CMK (cell line): ENCODE measurements at regions not wholly inside any gene's neighbourhood (a gene's known extent, or its start where the extent isn't known, plus 50 kb on each side); places are given as distances from the start of the nearest gene placed in this dataset.
A peak's percentile ranks its signal among the peaks of the same experiment; 100 is the strongest.
"Not testable (repeated sequence)": the region's sequence is repeated elsewhere in the genome, so short reads cannot be mapped to it uniquely, and the experiment has no call there.

Experiments used
- DNase-seq: peaks from one replicate; pipeline ENCODE4 v3.0.0-alpha.2; 2010; ENCODE audit warnings: low read depth

DNA sequence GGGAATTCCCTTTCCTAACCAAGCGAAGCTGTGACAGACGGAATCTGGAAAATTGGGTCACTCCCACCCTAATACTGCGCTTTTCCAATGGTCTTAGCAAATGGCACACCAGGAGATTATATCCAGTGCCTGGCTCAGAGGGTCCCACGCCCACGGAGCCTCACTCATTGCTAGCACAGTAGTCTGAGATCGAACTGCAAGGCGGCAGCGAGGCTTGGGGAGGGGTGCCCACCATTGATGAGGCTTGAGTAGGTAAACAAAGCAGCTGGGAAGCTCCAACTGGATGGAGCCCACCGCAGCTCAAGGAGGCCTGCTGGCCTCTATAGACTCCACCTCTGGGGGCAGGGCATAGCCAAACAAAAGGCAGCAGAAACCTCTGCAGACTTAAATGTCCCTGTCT is 523.9 kb downstream of the KCNH5 start:
- DNase-seq: not testable (repeated sequence)

DNA sequence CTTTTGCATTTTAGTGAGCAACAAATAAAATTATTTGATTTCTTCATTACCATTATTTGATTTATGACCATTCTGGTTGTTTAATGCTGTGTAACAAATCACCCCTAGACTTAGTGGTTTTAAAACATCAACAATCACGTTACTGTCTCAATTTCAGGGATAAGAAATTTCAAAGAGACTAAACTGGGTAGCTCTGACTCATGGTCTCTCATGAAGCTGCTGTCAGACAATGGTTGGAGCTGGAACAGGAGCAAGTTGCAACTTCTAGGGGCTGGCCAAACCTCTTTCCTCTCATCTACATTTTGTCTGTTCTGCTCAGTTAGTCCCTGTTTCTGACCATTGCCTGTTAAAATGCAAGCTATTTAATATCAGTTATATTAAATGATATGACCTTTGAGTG is 517.0 kb downstream of the KCNH5 start:
- no peak for DNase-seq

DNA sequence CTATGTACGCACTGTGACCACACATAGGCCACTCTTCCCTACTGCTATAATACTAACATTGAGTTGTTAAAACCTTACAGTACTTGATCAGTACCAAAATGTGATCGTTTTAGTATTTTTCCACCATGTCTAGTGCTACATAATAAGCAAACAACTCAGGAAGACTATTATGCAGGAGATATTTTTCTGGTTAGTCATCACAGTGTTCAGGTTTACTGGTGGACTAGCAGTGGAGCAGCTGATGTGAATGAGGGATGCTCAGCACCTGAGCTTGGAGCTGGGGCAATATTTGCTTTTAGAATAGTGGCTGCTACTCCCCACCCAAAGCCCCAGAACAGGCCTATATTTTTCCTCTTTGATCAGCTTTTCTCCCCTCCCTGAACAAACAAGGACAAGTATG is 513.1 kb downstream of the KCNH5 start:
- no peak for DNase-seq

DNA sequence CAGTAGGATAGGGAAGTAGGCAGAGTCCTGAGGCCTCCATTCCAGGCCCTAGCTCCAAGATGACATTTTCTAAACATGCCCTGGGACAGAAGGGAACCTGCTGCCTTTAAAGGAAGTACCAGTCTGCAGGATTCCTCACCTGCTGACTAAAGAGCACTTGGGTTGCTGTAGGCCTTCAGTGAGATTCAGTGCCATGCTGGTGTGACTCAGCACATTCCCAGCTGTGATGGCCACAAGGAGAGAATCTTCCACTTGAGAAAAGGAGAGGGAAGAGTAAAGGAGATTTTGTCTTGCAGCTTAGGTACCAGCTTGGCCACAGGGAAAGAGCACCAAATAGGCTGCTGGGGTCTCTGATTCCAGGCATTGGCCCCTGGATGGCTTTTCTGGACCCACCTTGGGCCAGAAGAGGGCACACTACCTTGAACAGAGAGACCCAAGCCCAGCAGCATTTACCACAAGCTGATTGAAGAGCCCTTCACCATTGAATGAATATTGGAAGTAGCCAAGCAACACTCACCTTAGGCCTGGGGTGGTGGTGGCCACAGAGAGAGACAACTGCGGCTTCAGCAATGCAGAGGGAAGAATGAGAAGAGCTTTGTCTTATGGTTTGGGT is 498.3 kb downstream of the KCNH5 start:
- DNase-seq: no peak

DNA sequence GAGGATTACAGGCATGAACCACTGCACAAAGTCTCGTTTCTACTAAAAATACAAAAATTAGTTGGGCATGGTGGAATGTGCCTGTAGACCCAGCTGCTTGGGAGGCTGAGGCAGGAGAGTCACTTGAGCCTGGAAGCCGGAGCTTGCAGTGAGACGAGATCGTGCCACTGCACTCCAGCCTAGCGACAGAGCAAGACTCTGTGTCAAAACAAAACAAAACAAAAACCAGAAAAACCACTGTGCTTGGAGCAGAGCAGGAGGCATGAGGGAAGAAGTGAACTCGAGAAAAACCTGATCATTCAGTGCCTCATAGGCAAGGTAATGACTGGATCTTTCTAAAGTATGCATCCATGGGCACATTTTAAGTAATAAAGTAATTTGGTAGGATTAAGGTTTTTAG is 487.8 kb downstream of the KCNH5 start:
- no peak for DNase-seq

DNA sequence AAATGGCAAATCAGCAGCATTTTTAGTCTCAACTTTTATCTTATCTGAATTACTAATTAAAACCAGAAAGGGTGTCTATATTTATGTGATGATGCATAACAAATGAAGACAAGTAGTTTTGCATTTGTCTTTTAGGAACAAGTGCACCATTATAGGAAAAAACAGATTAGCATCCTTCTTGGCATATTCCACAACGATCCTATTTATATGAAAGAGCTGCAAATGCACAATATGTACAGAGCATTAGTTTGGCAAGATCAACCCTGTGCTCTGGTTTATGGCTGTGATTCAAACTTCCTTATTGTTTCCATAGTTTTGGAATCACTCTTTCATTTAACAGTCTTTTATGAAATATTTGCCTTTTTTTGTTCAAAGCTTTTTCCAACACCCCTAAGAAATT is 486.8 kb downstream of the KCNH5 start:
- DNase-seq: no peak

DNA sequence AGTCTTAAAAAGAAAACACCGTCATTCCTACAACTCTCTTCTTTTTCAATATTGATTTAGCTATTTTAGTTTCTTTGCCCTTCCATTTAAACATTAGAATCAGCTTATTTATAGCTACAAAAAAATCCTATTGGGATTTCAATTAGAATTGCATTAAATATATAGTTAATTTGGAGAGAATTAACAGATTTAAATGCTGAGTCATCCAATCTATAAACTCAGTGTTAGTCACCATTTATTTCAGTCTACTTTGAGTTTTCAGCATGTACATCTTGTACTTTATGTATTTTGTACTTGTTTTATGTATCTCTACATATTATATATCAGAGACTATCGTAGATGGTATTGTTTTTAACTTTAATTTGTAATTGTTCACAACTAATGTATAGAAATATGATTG is 460.0 kb downstream of the KCNH5 start:
- no peak for DNase-seq

DNA sequence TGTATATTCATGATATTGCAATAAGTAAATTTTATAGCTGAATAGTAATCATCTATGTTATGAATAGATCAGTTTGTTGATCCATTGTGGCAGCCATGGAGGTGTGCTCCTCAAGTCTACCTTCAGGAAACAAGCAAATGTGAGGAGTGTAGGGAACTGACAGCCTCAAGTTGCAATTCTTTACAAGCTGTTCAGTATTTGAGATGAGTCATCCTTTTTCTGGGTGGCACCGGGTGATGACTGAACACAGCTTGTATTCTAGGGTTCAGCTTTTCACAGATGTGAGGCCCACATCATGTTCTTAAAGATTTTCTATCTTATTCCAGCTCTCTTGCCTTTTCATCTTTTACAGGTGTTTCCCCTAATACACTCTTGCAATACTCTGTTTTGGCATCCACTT is 452.4 kb downstream of the KCNH5 start:
- no peak for DNase-seq

DNA sequence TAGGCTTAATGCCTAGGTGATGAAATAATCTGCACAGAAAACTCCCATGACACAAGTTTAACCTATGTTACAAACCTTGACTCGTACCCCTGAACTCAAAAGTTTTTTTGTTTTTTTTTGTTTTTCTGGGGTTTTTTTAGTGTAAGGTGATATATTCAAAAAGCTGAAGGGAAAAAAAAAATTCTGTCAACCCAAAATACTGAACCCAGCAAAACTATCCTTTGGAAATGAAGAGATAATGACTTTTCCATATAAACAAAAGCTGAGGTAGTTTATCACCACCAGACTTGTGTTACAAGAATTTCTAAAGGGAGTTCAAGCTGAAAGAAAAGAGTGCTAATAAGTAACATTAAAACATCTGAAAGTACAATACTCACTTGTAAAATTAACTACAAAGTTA is 448.1 kb downstream of the KCNH5 start:
- no peak for DNase-seq

DNA sequence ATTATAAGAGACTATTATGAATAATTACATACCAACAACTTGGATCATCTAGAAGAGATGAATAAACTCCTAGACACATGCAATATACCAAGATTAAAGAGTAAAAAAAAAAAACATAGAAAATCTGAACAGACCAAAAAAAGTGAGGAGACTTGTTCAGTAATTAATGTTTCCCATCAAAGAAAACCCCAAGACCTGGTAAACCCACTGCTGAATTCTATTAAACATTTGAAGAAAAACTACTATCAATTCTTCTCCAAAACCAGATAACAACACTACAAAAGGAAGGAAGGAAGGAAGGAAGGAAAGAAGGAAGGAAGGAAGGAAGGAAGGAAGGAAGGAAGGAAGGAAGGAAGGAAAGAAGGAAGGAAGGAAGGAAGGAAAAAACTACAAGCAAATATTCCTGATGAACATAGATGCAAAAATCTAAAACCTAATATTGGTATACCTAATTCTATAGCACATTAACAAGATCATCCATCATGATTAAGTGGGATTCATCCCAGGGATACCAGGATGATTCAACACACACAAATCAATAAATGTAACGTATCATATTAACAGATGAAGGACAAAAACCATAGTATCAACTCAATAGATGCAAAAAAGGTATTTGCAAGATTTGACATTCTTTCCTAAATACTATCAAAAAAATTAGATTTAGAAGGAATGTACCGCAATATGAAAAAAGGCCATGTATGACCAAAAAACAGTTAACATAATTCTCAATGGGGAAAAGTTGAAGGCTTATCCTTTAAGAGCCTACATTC is 445.5 kb downstream of the KCNH5 start:
- DNase-seq: no peak

DNA sequence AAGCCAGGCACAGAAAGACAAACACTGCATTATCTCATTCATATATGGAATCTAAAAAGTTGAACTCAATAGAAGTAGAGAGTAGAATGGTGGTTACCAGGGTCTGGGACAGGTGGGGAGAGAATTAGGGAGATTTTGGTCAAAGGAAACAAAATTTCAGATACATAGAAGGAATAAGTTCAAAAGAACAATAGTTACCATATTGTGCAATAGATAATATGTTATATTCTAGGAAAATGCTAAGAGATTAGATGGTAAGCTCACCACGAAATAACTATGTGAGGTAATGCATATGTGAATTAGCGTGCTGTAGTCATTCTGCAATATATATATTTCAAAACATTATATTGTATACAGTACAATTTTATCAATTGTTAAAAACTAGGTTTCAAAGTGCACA is 442.5 kb downstream of the KCNH5 start:
- DNase-seq: no peak

DNA sequence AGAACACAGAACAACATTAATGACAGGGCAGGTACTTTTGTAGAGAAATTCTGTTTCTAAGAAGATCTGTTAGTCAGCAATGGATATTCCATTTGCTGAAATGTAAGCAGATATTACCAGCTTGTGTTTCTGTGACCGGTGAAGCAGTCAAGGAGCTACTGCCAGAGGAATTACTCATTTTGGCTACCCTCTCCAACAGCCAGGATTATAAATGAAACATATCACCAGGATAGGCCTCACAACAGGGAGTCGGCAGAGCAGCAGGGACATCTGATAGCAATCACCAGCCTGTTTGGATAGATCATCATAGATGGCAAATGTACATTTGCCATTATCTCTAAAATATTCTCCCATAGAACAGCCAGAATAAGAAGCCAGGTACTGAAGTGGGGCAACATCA is 440.7 kb downstream of the KCNH5 start:
- no peak for DNase-seq

DNA sequence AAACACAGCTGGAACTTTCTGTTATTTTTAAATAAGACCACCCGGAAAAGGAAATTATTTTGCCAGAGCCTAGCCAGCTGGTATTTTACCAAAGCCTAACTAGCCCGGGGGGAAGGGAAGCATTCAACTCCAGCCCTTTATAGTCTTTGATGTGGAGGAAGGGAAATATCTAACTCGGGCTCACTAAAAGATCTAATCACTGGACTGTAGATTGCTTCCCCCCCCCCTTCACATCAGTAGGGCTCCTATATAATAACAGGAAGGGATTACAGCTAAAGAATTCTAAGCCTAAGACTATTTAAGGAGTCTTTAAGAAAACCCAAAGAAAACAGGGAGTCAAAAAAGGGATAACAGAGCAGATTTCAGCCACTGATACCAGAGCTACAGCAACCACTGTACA is 431.1 kb downstream of the KCNH5 start:
- DNase-seq: no peak

DNA sequence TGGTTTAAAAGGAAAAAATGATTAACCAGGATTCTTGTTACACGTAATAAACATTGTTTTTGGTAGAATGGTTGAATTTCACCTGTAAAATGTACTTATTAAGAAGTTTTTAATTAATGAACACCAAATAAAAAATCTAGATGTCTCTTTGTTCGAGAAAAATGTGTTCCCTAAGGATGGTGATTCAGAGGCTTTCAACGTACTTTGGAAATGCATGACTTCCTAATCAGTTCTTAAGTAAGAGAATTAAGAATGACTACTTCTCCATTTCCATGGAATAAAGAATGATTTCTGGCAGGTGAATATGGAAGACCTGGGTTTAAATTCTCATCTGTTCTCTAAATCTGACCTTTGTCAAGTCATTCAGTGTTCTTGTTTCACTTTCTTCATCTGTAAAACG is 428.6 kb downstream of the KCNH5 start:
- no peak for DNase-seq

DNA sequence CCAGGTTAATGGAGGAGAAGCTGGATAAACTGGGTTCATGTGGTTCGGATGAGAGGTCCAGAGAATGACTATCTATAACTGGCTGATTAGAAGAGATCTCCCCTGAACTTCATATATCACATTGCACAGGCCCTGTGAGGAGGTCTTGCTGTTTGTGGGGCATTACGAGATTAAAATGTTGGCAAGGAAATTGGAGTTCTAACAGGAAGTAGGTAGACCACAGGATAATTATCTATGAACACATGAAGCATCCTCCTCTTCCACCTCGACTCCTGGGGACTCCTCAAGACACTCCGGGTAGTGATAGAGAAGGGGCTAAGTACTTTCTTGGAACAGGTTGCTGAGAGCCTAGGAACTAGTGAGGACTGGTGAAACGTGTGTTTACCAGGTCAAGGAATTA is 418.8 kb downstream of the KCNH5 start:
- DNase-seq: peak; percentile 85

DNA sequence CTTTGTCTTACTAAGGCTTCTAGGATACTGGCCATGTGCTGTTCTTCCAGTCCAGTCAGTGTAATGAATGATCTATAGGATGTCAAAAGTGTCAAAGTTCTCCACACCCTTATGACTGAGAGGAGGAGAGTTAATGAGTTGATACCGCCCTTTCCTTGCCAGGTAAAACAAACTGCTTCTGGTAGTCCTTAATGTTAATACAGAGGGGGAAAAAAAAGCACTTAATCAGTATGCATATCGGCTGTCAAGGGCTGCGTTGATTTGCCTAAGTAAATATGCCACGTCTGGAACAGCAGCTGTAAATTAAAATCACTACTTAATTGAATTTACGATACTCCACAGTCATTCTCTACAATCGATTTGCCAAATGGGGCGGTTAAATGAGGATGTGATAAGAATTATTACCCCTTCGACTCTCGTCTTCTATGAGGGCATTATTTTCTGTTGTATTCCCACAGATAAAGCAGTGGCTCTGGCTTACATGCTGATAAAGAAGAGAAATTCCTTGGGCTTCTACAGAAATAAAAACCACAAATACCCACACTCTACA is 416.0 kb downstream of the KCNH5 start:
- no peak for DNase-seq

DNA sequence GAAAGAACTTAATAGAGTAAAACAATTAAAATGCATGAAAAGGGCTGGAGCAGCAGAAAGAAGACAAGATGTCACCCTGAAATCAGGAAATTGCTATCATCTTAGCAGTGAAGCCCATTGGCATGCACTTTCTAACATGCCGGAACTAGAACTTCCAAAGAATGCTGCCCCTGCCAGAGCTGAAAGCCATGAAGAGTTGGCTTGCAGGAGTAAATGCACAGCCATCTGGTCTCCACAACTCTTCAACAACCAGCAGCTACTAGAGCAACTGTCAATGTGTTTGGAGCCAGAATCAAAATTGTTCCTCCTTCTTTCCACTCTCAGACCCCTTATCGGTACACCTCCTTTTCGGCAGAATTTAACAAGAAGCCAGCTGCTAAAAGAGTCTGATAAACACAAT is 414.1 kb downstream of the KCNH5 start:
- no peak for DNase-seq

DNA sequence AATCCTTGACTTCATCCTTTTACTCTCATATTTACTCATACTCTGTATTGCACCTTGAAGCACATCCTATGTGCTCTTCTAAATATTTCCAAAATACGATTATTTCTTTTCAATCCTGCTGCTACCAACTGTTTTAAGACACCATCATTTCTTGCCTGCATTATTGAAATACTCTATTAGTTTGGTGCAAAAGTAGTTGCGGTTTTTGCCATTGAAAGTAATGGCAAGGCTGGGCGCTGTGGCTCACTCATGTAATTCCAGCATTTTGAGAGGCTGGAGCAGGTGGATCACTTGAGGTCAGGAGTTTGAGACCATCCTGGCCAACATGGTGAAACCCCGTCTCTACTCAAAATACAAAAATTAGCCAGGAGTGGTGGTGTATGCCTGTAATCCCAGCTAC is 412.5 kb downstream of the KCNH5 start:
- DNase-seq: no peak

DNA sequence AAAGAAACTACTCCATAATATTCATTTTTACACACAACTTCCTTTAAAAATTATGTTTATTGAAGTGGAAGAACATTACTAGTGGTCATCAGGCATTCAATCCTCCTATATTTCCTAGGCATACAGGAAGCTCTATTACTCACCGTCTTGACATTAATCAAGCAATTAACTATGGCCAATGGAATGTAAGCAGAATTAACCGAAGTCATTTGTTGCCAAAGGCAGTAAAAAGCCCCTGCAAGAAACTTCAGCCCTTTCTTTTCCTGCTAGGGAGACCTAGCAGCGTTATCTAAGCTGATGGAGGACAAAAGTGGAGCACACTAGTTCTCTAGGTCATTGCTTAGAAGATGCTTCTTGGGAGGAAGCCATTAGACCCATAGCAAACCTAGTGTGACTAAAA is 399.6 kb downstream of the KCNH5 start:
- no peak for DNase-seq
